PC-9 (cell line): ENCODE measurements at regions not wholly inside any gene's neighbourhood (a gene's known extent, or its start where the extent isn't known, plus 50 kb on each side); places are given as distances from the start of the nearest gene placed in this dataset.

Source experiments
- BruUV-seq: library from RNA; stranded (reverse); fragments of 400-500 nt; replicated peaks from 2 replicates; lab custom pipeline; 2021; lab: Mats Ljungman, UMichigan
- CTCF ChIA-PET: fragments of 300-600 bp; sonication (Branson Sonifier 250); formaldehyde crosslinking; loops from one replicate; lab custom pipeline; 2022; ENCODE audit warnings: antibody characterized with exemption; lab: Charles Lee
- POLR2A ChIA-PET: fragments of 300-600 bp; sonication (Branson Sonifier 250); formaldehyde crosslinking; loops from one replicate; lab custom pipeline; 2022; ENCODE audit warnings: antibody characterized with exemption; ENCODE audit not compliant: unreplicated experiment; lab: Charles Lee
- DNase-seq, 2 experiments: peaks; one replicate each; pipeline versions ENCODE4 v3.0.0 to v3.0.0-alpha.2; 2015 to 2022; ENCODE audit warnings: mixed read lengths in 1 of 2
- H2AFZ ChIP-seq: fragments of 200-600 bp; sonication (generic); 2 replicates; pipeline ENCODE4 v1.8.1; 2017; ENCODE audit warnings: antibody characterized with exemption
- H3F3A ChIP-seq: fragments of 200-600 bp; sonication (generic); 2 replicates; pipeline ENCODE4 v1.8.1; 2017; ENCODE audit warnings: antibody characterized with exemption, mild to moderate bottlenecking, low read depth; ENCODE audit not compliant: insufficient read depth
- H3K27ac ChIP-seq: fragments of 200-600 bp; sonication (generic); 2 replicates; pipeline ENCODE4 v1.6.1; 2016; ENCODE audit warnings: mixed run types
- H3K27me3 ChIP-seq: fragments of 200-600 bp; sonication (generic); 2 replicates; pipeline ENCODE4 v1.6.1; 2016; ENCODE audit warnings: low read depth, mixed run types; ENCODE audit not compliant: insufficient read depth
- H3K36me3 ChIP-seq: fragments of 200-600 bp; sonication (generic); 2 replicates; pipeline ENCODE4 v1.6.1; 2016; ENCODE audit warnings: low read depth, mixed run types
- H3K4me1 ChIP-seq: fragments of 200-600 bp; sonication (generic); replicated peaks from 2 replicates; pipeline ENCODE4 v1.6.1; 2016; ENCODE audit warnings: mixed run types; ENCODE audit not compliant: insufficient read depth
- H3K4me2 ChIP-seq: fragments of 200-600 bp; sonication (generic); 2 replicates; pipeline ENCODE4 v1.6.1; 2017; ENCODE audit warnings: mixed run types
- H3K4me3 ChIP-seq: fragments of 200-600 bp; sonication (generic); 2 replicates; pipeline ENCODE4 v1.6.1; 2016; ENCODE audit warnings: mixed run types
- H3K79me2 ChIP-seq: fragments of 200-600 bp; sonication (generic); 2 replicates; pipeline ENCODE4 v1.6.1; 2017; ENCODE audit warnings: low read depth, mixed run types
- H3K9me2 ChIP-seq: fragments of 200-600 bp; sonication (generic); 2 replicates; pipeline ENCODE4 v1.8.1; 2017; ENCODE audit warnings: mild to moderate bottlenecking; ENCODE audit not compliant: insufficient read depth
- H3K9me3 ChIP-seq: fragments of 200-600 bp; sonication (generic); 2 replicates; pipeline ENCODE4 v1.8.1; 2016; ENCODE audit warnings: low read depth; ENCODE audit not compliant: insufficient read depth
- H4K20me1 ChIP-seq: fragments of 200-600 bp; sonication (generic); 2 replicates; pipeline ENCODE4 v1.8.1; 2017; ENCODE audit not compliant: insufficient read depth
- EZH2 ChIP-seq: fragments of 200-600 bp; sonication (generic); IDR thresholded peaks from 2 replicates; pipeline ENCODE4 v1.8.0; 2017; ENCODE audit warnings: antibody characterized with exemption, low read depth
- intact Hi-C: fragments of 100-400 bp; cut with micrococcal nuclease; formaldehyde crosslinking; loops from one replicate; pipeline ENCODE4 v1.10.0; 2022; ENCODE audit not compliant: unreplicated experiment
- TF ChIP-seq, protein P1 (sequence below): fragments of 200-600 bp; sonication (generic); conservative IDR thresholded peaks from 2 replicates; pipeline ENCODE4 v1.6.1; 2017; ENCODE audit warnings: mixed run types, antibody characterized with exemption, mild to moderate bottlenecking, moderate library complexity

DNA sequence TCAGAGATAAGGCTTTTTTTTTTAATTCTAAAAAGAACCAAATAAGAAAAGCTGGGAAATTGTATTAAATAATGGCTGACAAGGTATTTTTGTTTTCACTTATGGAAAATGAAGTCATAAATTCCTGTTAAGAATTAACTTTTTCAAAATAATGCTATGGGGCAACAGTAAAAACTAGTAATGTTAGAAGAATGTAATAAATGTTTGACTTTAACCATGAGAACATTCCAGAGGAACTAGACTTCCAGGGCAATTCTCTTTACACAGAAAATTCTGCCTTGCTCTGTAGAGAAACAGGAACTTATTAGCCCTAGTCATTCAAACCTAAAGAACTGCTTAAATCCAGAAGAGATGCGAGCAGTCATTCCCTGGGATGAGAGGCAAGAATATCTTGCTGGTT lies 571.1 kb downstream of the IPMK start:
- peak overlapping the region; percentile 43; the same call in 1 of the 2 replicates for H2AFZ ChIP-seq
- H3F3A ChIP-seq = no peaks in the 10 kb centered on the region; the same call in 1 of the 2 replicates
- ChIA-PET POLR2A (no interaction called here), CTCF (no interaction called here)
- no peaks in the 10 kb centered on the region for H3K27me3 ChIP-seq
- no peaks in the 10 kb centered on the region for H3K9me3 ChIP-seq
- no peak overlapping the region for H3K4me3 ChIP-seq
- no peaks in the 10 kb centered on the region for H4K20me1 ChIP-seq
- BruUV-seq = no TSS peak
- intact Hi-C loops = no loop called here
- H3K9me2 ChIP-seq = no peaks in the 10 kb centered on the region
- peaks cover 11% of the 10 kb centered on the region; the same call in 1 of the 2 replicates for H3K4me1 ChIP-seq
- H3K4me2 ChIP-seq = peak overlapping the region; percentile 12; the same call in 1 of the 2 replicates
- peak overlapping the region; percentile 64 for H3K27ac ChIP-seq
- no peaks in the 10 kb centered on the region for H3K79me2 ChIP-seq
- peak in 1 of 2 experiments; percentile 67 for DNase-seq
- no peaks in the 10 kb centered on the region for H3K36me3 ChIP-seq
- no peak for TF ChIP-seq EZH2
- TF ChIP-seq, protein P1, sequence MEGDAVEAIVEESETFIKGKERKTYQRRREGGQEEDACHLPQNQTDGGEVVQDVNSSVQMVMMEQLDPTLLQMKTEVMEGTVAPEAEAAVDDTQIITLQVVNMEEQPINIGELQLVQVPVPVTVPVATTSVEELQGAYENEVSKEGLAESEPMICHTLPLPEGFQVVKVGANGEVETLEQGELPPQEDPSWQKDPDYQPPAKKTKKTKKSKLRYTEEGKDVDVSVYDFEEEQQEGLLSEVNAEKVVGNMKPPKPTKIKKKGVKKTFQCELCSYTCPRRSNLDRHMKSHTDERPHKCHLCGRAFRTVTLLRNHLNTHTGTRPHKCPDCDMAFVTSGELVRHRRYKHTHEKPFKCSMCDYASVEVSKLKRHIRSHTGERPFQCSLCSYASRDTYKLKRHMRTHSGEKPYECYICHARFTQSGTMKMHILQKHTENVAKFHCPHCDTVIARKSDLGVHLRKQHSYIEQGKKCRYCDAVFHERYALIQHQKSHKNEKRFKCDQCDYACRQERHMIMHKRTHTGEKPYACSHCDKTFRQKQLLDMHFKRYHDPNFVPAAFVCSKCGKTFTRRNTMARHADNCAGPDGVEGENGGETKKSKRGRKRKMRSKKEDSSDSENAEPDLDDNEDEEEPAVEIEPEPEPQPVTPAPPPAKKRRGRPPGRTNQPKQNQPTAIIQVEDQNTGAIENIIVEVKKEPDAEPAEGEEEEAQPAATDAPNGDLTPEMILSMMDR = no peak

DNA sequence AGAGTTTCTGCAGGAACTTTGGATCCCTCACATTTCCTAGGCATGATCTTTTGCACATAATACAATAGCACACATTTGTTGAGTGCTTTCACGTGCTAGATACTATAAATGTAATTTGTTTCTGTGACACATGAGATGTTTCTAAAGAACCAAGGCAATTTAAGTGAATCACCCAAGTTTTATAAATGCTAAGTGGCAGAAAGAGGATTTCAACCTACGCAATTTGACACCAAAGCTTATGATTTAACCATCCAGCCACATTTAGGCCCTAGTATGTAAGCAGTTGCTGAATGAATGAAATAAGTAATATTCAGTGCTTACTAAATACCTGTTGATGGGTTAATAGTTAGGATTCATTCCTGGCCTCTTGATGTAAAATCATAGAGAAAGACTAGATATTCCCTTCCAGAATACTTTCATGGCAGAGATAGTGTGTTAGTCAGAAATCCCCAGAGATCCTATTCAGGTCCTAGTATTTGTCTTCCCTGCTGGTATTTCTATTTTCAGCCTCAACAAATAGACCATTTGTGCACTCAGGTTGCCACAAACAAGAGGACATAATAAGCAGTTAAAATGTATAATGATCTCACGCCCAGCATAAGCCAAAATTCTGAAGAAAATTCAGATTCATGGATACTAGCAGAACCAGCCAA lies 572.6 kb downstream of the IPMK start:
- no peak for TF ChIP-seq EZH2
- TF ChIP-seq, protein P1 = no peak
- no peak for DNase-seq
- Histone ChIP-seq H3K27ac (no peak overlapping the region), H2AFZ (no peak overlapping the region; the same call in 1 of the 2 replicates), H3K4me3 (no peak overlapping the region), H3K27me3 (no peaks in the 10 kb centered on the region), H3K36me3 (no peaks in the 10 kb centered on the region), H3F3A (no peaks in the 10 kb centered on the region; the same call in 1 of the 2 replicates), H3K79me2 (no peaks in the 10 kb centered on the region), H3K4me1 (peaks cover 11% of the 10 kb centered on the region; the same call in 1 of the 2 replicates), H3K9me3 (no peaks in the 10 kb centered on the region), H3K4me2 (no peak overlapping the region), H3K9me2 (no peaks in the 10 kb centered on the region), H4K20me1 (no peaks in the 10 kb centered on the region)
- ChIA-PET CTCF (no interaction called here), POLR2A (no interaction called here)
- no TSS peak for BruUV-seq
- intact Hi-C loops = no loop called here

DNA sequence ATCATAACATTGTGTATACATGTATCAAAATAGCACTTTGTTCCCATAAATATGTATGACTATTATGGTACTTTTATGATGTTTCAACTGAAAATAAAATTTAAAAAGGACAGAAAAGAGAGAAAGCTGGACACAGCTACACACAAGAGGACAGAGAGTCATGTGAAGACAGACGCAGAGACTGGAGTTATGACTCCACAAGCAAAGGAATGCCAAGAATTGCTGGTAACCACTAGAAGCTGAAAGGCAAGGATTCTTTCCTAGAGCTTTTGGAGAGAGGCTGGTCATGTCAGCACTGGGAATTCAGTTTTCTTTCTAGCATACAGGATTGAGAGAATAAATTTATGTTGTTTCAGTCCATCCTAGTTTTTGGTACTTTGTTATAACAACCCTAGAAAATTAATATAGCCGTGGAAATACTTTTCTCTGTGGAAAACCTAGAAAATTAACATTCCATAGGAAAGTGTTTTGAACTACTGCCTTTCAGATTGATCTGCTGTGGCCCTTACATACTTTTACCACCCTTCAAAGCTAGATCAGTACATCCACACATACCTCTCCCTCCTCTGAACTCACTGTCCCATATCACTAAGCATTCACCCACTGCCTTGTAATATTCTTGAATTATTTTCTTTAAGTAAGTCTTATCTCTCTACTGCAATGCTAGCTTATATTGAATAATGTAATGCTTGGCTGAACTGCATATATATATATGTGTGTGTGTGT lies 575.3 kb downstream of the IPMK start:
- peaks cover 11% of the 10 kb centered on the region; the same call in 1 of the 2 replicates for H3K4me1 ChIP-seq
- ChIA-PET CTCF (no interaction called here), POLR2A (no interaction called here)
- no peaks in the 10 kb centered on the region for H3K9me3 ChIP-seq
- H3K36me3 ChIP-seq = no peaks in the 10 kb centered on the region
- H3K9me2 ChIP-seq = no peaks in the 10 kb centered on the region
- no peaks in the 10 kb centered on the region; the same call in 1 of the 2 replicates for H4K20me1 ChIP-seq
- intact Hi-C loops = no loop called here
- TF ChIP-seq, protein P1 = no peak
- no peak for TF ChIP-seq EZH2
- H3F3A ChIP-seq = no peaks in the 10 kb centered on the region; the same call in 1 of the 2 replicates
- no TSS peak for BruUV-seq
- no peak overlapping the region for H3K27ac ChIP-seq
- H3K4me3 ChIP-seq = no peak overlapping the region
- no peaks in the 10 kb centered on the region for H3K79me2 ChIP-seq
- H3K27me3 ChIP-seq = no peaks in the 10 kb centered on the region
- H3K4me2 ChIP-seq = no peak overlapping the region
- 0 out of 2 replicates have a peak overlapping the region, but pooled peaks have one; percentile 5 for H2AFZ ChIP-seq
- DNase-seq = peak; percentile 11 to 38
